Transverse colon (tissue), 3 donors: ENCODE measurements at regions not wholly inside any gene's neighbourhood (a gene's known extent, or its start where the extent isn't known, plus 50 kb on each side); places are given as distances from the start of the nearest gene placed in this dataset.

Source experiments
- CTCF ChIP-seq, 5 experiments: fragments of 200-600 bp in 3 of 5; fragments of 450-650 bp in 2 of 5; sonication (generic) in 3 of 5; IDR thresholded peaks; 1 replicate in 2 of 5; 2 replicates in 3 of 5; pipeline ENCODE4 v1.5.1; 2016 to 2017; ENCODE audit warnings: antibody characterized with exemption in 5 of 5, inconsistent platforms in 3 of 5, mild to moderate bottlenecking in 2 of 5, moderate library complexity in 1 of 5
- EP300 ChIP-seq: sonication (generic); formaldehyde crosslinking; IDR thresholded peaks from one replicate; pipeline ENCODE4 v1.6.1; 2017; ENCODE audit warnings: antibody characterized with exemption, low read depth

GRCh38 chr6:19697744-19698290 is 139.4 kb upstream of the ID4 start:
- TF ChIP-seq EP300 (no peak), CTCF (IDR thresholded peaks at IDR 0.05) (no peak)
